Dendritic cell treated with granulocyte-macrophage colony-stimulating factor and Interleukin-4, amounts not matched to agents 40 ng/mL and 50 ng/mL, for 4 days (primary cell): ENCODE measurements at regions not wholly inside any gene's neighbourhood (a gene's known extent, or its start where the extent isn't known, plus 50 kb on each side); places are given as distances from the start of the nearest gene placed in this dataset.
"Not testable (repeated sequence)": the region's sequence is repeated elsewhere in the genome, so short reads cannot be mapped to it uniquely, and the experiment has no call there.

Source experiments
- H3K27ac Mint-ChIP-seq: one replicate; pipeline ENCODE4 v1.8.0; 2022; ENCODE audit warnings: mild to moderate bottlenecking, mixed read lengths
- H3K27me3 Mint-ChIP-seq: one replicate; pipeline ENCODE4 v1.8.0; 2022; ENCODE audit warnings: mild to moderate bottlenecking, mixed read lengths
- H3K36me3 Mint-ChIP-seq: one replicate; pipeline ENCODE4 v1.8.0; 2022; ENCODE audit warnings: low read depth, mixed read lengths
- H3K4me1 Mint-ChIP-seq: one replicate; pipeline ENCODE4 v1.8.0; 2022; ENCODE audit warnings: low read depth, mixed read lengths
- H3K4me3 Mint-ChIP-seq: one replicate; pipeline ENCODE4 v1.8.0; 2022; ENCODE audit warnings: mild to moderate bottlenecking, moderate library complexity, mixed read lengths
- H3K9me3 Mint-ChIP-seq: one replicate; pipeline ENCODE4 v1.8.0; 2022; ENCODE audit warnings: mixed read lengths
- intact Hi-C: fragments of 100-400 bp; cut with micrococcal nuclease; formaldehyde crosslinking; loops from one replicate; pipeline ENCODE4 v1.15.0; 2022

DNA sequence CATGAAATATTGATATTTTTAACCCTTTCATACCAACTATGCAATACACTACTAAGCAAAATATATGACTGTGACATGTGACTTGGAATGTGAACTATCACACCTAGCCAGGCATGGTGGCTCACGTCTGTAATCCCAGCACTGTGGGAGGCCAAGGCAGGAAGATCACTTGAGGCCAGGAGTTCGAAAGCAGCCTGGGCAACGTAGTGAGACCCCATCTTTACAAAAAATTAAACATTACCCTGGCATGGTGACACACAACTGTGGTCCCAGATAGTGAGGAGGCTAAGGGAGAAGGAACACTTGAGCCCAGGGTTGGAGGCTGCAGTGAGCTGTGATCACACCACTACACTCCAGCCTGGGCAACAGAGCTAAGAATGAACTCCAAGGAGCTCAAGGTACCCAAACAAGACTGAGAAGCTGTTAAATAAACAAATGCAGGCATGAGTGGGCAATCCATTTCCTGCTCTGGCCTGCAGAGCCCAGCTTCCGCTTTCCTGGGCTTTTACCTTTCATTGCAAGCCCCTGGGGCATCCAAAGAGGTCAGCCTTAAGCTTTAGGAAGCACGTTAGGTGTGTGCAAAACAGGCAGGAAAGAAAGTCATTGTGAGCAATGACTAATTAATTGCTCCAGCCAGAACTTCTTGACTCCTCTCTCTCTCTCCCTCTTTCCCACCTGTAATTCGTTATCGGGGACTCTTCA is 162.1 kb upstream of the FOXK1 start:
- intact Hi-C loops, result no loop called here
- no peak overlapping the region for H3K27ac Mint-ChIP-seq
- no peaks in the 10 kb centered on the region for H3K36me3 Mint-ChIP-seq
- no peaks in the 10 kb centered on the region for H3K27me3 Mint-ChIP-seq
- peaks cover 19% of the 10 kb centered on the region for H3K9me3 Mint-ChIP-seq
- no peaks in the 10 kb centered on the region for H3K4me1 Mint-ChIP-seq
- no peak overlapping the region for H3K4me3 Mint-ChIP-seq

DNA sequence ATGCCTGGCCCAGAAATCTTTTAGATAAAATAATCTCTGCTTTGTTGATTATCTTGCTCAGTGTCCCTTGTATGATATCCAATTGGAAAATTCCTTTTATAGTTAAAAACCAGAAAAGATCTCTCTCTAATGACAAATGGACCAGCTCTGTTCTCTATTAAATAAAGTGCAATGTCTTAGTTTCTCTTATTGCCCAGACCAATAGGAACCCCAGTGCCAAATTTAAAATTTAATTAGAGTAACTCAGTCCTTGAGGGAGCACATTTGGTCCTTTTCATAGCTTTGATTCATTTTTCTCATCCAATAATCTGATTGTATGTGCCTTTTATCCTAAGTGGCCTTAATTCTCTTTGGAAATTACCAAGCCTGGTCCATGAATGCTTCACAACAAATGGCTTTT is 158.9 kb upstream of the FOXK1 start:
- Mint-ChIP-seq H3K36me3 (no peaks in the 10 kb centered on the region), H3K27ac (no peak overlapping the region), H3K4me1 (no peaks in the 10 kb centered on the region), H3K4me3 (no peak overlapping the region), H3K9me3 (peaks cover 19% of the 10 kb centered on the region), H3K27me3 (no peaks in the 10 kb centered on the region)
- intact Hi-C loops, result no loop called here

DNA sequence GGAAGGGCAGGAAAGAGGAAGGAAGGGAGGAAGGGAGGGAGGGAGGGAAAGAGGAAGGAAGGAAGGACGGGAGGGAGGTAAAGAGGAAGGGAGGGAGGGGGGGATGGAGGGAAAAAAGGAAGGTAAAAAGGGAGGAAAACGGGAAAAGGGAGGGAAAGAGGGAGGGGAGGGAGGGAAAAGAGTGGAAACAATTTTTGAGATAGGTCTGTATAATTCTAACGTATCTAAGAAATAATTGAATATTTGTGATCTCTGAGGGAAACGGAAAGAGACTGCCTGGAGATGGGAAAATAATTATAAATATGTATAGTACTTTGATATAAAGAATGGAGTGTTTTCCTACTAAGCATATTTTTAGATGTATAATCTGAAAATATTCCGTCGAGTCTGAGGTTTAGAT is 158.2 kb upstream of the FOXK1 start:
- H3K4me1 Mint-ChIP-seq, result no peaks in the 10 kb centered on the region
- no peaks in the 10 kb centered on the region for H3K27me3 Mint-ChIP-seq
- no peaks in the 10 kb centered on the region for H3K36me3 Mint-ChIP-seq
- H3K27ac Mint-ChIP-seq, result no peak overlapping the region
- peaks cover 19% of the 10 kb centered on the region for H3K9me3 Mint-ChIP-seq
- no peak overlapping the region for H3K4me3 Mint-ChIP-seq
- intact Hi-C loops, result no loop called here

DNA sequence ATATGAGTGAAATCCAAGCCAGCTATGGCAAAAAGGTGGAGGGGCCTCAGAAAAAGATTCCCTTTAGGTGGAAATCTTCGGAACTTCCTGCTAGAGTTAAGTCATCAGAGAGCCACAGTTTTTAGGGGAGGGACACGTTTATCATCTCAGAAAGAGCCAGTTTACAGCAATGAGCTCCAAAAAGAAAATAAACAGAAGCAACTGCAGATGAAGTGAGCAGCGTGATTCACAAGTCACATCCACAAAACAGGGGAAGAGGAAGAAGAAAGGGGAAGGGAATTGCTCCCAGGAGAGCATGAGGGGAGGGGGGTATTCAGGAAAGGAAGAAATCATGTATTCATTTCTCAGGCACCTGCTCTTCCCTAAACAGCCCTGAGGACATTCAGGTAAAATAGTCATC is 156.2 kb upstream of the FOXK1 start:
- Mint-ChIP-seq H3K36me3 (no peaks in the 10 kb centered on the region), H3K27ac (no peak overlapping the region), H3K27me3 (no peaks in the 10 kb centered on the region), H3K4me3 (no peak overlapping the region), H3K4me1 (no peaks in the 10 kb centered on the region), H3K9me3 (peaks cover 19% of the 10 kb centered on the region)
- intact Hi-C loops, result no loop called here

DNA sequence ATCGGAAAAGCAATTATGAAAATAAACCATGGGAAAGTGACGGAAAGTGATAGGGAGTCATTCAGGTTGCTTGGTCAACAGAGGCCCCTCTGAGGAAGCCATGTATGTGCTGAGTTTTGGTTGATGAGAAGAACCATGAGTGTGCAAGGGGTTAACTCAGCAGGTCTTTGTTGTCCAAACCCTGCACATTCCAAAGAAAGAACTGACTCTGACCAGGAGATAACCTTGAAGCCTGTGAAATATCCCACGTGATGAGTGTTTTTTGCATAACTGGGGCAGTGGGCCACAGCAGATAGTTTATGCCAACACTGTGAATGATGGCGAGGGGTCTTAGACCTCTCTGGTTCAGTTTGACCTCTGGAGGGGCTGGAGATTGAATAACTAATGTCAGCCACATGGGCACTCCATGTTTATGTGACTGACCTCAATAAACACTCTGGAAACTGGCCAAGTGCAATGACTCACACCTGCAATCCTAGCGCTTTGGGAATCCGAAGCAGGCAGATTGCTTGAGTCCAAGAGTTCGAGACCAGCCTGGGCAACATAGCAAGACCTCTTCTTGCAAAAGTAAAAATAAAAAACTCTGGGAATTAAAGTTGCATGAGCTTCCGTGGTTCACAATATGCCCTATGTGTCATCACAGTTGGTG is 154.0 kb upstream of the FOXK1 start:
- Mint-ChIP-seq H3K4me3 (no peak overlapping the region), H3K9me3 (peaks cover 9% of the 10 kb centered on the region), H3K36me3 (no peaks in the 10 kb centered on the region), H3K4me1 (no peaks in the 10 kb centered on the region), H3K27ac (no peak overlapping the region), H3K27me3 (no peaks in the 10 kb centered on the region)
- intact Hi-C loops, result no loop called here

DNA sequence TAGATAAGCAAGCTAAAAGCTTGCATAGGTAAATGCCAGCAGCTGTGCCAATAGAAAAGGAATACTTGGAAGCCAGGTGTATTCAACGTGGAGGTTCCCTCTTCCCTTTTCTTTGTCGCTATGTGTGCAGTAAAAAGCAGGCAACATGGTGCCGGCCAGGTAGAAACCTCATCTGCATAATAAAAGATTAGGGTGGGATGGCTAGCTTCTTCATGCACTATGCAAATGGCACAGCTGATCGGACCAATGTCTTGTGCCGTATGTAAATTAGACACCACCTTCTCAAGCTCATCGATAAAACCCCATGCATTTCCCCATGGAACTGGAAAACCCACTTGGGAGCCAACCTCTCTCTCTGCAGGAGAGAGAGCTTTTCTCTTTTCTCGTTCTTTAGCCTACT is 150.9 kb upstream of the FOXK1 start:
- Mint-ChIP-seq H3K27ac (no peak overlapping the region), H3K9me3 (no peaks in the 10 kb centered on the region), H3K4me3 (no peak overlapping the region), H3K27me3 (no peaks in the 10 kb centered on the region), H3K36me3 (no peaks in the 10 kb centered on the region), H3K4me1 (no peaks in the 10 kb centered on the region)
- intact Hi-C loops, result no loop called here

DNA sequence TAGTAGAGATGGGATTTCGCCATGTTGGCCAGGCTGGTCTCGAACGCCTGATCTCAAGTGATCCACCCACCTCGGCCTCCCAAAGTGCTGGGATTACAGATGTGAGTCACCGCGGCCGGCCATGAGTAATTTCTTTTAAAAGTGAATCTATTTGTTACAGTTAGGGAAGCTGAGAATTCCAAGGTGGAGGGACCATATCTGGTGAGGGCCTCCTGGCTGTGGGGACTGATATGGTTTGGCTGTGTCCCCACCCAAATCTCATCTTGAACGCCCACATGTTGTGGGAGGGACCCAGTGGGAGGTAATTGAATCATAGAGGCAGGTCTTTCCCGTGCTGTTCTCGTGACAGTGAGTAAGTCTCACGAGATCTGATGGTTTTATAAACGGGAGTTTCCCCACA is 148.8 kb upstream of the FOXK1 start:
- intact Hi-C loops, H3K9me3 Mint-ChIP-seq, H3K4me3 Mint-ChIP-seq, H3K4me1 Mint-ChIP-seq, H3K27me3 Mint-ChIP-seq, H3K36me3 Mint-ChIP-seq, H3K27ac Mint-ChIP-seq: not testable (repeated sequence)

DNA sequence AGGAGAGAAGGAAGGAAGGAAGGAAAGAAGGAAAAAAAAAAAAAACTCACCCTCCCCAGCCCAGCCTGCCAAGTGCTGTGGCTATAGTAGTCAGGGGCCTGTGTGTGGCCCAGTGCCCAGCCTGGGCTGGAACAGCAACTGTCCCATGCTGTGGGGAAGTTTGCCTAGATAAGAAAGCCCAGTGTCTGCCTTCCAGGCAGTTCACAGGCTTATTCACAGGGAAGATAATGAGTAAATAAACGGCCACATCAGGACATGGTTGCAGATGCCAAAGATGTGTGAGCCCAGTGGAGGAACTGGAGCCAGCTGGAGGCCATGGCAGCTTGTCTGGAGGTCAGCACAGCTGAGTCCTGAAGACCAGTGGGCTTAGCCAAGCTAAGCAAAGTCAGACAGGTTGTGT is 132.4 kb upstream of the FOXK1 start:
- no peak overlapping the region for H3K4me3 Mint-ChIP-seq
- intact Hi-C loops, result no loop called here
- H3K36me3 Mint-ChIP-seq, result no peaks in the 10 kb centered on the region
- no peaks in the 10 kb centered on the region for H3K27me3 Mint-ChIP-seq
- H3K9me3 Mint-ChIP-seq, result peaks cover 15% of the 10 kb centered on the region
- no peaks in the 10 kb centered on the region for H3K4me1 Mint-ChIP-seq
- H3K27ac Mint-ChIP-seq, result no peak overlapping the region

DNA sequence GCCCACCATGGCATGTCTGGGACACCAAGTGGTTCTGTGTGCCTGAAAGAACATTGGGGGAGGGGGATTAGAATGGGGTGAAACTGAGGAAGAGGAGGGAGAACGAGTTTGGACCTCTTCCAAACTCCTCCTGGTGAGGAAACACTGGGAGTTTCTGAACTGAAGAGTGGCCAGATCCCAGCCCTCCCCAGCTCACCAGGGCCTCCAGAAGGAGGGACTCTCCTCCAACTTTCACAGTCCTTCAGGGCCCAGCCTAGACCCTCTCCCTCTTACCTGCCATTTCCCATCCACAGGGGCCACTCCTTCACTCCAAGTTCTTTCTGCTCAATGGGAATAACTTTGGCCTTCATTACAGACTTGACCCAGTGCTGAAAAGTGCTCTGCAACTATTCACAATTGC is 132.0 kb upstream of the FOXK1 start:
- H3K27ac Mint-ChIP-seq, result no peak overlapping the region
- no peak overlapping the region for H3K4me3 Mint-ChIP-seq
- H3K9me3 Mint-ChIP-seq, result peaks cover 17% of the 10 kb centered on the region
- H3K4me1 Mint-ChIP-seq, result no peaks in the 10 kb centered on the region
- no peaks in the 10 kb centered on the region for H3K27me3 Mint-ChIP-seq
- intact Hi-C loops, result no loop called here
- no peaks in the 10 kb centered on the region for H3K36me3 Mint-ChIP-seq

DNA sequence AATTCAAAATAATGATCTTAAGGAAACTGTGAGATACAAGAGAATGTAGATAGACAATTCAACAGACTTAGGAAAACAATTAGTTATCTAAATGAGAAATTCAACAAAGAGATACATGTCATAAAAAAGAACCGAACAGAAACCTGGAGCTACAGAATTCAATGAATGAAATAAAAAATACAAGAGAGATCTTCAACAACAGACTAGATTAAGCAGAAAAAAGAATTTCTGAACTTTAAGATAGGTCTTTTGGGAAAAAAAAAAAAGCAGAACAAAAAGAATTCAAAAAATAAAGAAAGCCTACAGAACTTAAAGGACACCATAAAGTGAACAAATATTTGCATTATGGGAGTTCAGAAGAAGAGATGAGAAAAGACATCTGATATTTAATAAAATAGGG is 129.1 kb upstream of the FOXK1 start:
- no peak overlapping the region for H3K27ac Mint-ChIP-seq
- intact Hi-C loops, result no loop called here
- no peaks in the 10 kb centered on the region for H3K4me1 Mint-ChIP-seq

DNA sequence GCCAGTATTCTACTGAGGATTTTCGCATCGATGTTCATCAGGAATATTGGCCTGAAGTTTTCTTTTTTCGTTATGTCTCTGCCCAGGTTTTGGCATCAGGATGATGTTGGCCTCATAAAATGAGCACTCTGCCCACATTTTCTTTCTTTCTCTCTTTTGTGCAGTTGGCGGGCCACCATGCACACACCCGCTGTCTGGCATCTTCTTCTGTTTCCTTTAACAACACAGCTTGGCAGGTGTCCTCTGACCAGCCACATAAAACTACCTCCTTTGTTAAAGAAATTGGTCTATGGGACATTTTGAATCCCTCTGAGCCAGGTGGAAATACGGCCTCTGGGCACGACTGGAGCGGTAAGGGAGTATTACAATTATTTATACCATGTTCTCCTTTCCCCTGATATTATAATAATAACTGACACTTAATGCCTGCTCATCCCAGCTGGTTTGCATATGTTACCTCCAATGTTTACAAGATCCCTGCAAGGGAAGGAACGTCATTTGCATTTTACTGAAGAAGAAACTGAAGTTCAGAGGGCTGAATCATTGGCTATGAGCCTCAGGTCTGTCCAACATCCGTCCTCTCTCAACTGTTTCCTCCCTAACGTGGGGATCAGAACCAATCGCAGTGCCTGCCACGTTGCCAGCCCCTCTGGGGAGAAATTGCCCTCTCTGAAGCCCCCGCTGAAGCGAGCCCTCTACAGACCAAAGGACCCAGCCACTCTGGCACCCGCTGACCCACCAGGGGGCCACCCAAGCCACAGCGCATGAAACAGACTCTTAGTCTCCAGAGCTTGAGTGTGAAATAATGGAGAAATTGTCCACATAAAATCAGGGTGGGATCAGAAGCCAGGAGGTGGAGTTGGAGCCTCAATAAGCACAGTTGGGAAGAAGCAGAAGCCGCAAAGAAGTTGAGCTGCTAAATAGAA is 125.0 kb upstream of the FOXK1 start:
- peaks cover 3% of the 10 kb centered on the region for H3K27me3 Mint-ChIP-seq
- H3K27ac Mint-ChIP-seq, result no peak overlapping the region
- H3K4me3 Mint-ChIP-seq, result no peak overlapping the region
- intact Hi-C loops, result no loop called here
- H3K4me1 Mint-ChIP-seq, result no peaks in the 10 kb centered on the region
- H3K36me3 Mint-ChIP-seq, result no peaks in the 10 kb centered on the region
- peaks cover 38% of the 10 kb centered on the region for H3K9me3 Mint-ChIP-seq

More for the DNA sequence above, 129.1 kb upstream of the FOXK1 start:
- H3K4me3 Mint-ChIP-seq, result no peak overlapping the region
- no peaks in the 10 kb centered on the region for H3K36me3 Mint-ChIP-seq
- peaks cover 38% of the 10 kb centered on the region for H3K9me3 Mint-ChIP-seq
- H3K27me3 Mint-ChIP-seq, result no peaks in the 10 kb centered on the region

DNA sequence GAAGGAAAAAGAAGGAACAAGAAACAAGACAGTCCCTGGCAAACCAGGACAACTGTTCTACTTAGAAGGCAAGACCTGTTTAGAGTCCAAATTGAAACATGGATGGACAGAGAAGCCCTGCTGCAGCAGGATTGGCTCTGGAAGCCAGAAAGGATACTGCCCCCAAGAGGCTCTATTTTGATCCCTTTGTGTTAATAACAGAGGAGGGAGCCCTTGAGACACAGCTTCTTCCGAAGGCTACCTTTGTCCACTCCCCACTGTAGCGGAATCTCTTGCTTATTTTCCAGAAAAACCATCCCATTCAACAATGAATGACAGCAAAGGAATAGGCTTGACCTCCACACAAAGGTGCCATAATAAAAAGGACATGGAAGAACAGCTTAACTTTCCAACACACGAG is 120.3 kb upstream of the FOXK1 start:
- Mint-ChIP-seq H3K27ac (no peak overlapping the region), H3K27me3 (peaks cover 5% of the 10 kb centered on the region), H3K36me3 (no peaks in the 10 kb centered on the region), H3K4me3 (no peak overlapping the region), H3K9me3 (peaks cover 5% of the 10 kb centered on the region), H3K4me1 (no peaks in the 10 kb centered on the region)
- intact Hi-C loops, result no loop called here

DNA sequence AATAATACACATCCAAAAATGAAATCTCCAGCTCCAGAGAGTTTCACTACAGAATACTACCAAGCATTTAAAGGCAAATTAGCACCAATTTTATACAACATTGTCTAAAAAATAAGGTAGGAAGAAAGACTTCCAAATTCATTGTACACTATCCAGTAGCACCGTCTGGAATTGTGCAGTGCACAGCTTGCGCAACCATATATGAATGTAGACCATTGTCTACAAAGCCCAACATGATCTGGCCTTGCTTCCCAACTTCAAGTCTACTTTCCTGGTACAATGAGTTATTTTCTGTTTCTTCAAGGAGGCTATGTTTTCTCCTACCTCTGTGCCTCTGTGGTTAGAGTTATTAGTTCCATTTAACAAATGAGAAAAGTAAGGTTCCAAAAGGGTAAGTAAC is 115.4 kb upstream of the FOXK1 start:
- H3K36me3 Mint-ChIP-seq, result no peaks in the 10 kb centered on the region
- H3K9me3 Mint-ChIP-seq, result no peaks in the 10 kb centered on the region
- H3K27me3 Mint-ChIP-seq, result peaks cover 3% of the 10 kb centered on the region

DNA sequence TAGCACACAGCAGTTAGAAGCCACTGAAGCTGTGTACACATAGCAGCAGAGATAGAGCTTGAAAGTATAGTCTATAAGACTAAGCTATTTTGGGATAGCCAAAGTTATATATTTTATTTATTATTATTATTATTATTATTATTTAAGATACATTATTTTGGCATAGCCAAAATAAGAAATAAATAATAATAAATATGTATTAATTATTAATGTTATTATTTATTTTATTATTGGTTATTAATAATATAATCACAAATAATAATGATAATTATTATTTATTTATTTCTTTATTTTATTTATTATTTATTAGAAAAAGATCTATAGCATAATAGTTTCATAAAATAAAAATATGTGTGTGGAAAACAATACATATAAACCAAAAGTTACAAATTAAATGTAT is 107.2 kb upstream of the FOXK1 start:
- no peaks in the 10 kb centered on the region for H3K36me3 Mint-ChIP-seq
- no peaks in the 10 kb centered on the region for H3K27me3 Mint-ChIP-seq
- no peak overlapping the region for H3K4me3 Mint-ChIP-seq
- intact Hi-C loops, result no loop called here
- H3K4me1 Mint-ChIP-seq, result no peaks in the 10 kb centered on the region
- H3K9me3 Mint-ChIP-seq, result peaks cover 16% of the 10 kb centered on the region
- no peak overlapping the region for H3K27ac Mint-ChIP-seq

More for the DNA sequence above, 115.4 kb upstream of the FOXK1 start:
- Mint-ChIP-seq H3K4me3 (no peak overlapping the region), H3K4me1 (no peaks in the 10 kb centered on the region), H3K27ac (no peak overlapping the region)
- intact Hi-C loops, result no loop called here
